OCI-LY3 (cell line): ENCODE measurements at regions not wholly inside any gene's neighbourhood (a gene's known extent, or its start where the extent isn't known, plus 50 kb on each side); places are given as distances from the start of the nearest gene placed in this dataset.

Experiments
- EZH2phosphoT487 ChIP-seq: fragments of 200-600 bp; shearing (Covaris generic); IDR thresholded peaks from 2 replicates; pipeline ENCODE4 v1.6.1; 2018; ENCODE audit warnings: antibody characterized with exemption, mixed run types, low read depth
- TF ChIP-seq, protein P1 (sequence below): fragments of 200-600, 300-600 bp; sonication (generic); IDR thresholded peaks from 2 replicates; pipeline ENCODE4 v1.5.1; 2014; ENCODE audit warnings: antibody characterized with exemption, low read length, low read depth

DNA sequence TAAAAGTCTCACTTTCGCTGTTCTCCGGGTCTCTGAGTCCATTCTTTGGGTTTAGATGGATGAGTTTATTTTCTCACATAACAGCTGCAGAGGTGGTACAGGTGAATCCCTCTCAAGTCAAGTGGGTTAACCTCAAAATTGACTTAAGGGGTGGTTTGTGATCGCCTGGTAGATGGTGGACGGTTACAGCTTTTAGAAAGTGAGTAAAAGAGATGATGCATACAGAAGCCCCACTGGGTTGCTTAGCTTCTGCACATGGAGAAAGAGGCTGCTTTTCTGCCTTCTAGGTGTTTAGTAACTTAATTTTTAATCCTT lies 146.7 kb downstream of the TRIM27 start:
- TF ChIP-seq, protein P1, sequence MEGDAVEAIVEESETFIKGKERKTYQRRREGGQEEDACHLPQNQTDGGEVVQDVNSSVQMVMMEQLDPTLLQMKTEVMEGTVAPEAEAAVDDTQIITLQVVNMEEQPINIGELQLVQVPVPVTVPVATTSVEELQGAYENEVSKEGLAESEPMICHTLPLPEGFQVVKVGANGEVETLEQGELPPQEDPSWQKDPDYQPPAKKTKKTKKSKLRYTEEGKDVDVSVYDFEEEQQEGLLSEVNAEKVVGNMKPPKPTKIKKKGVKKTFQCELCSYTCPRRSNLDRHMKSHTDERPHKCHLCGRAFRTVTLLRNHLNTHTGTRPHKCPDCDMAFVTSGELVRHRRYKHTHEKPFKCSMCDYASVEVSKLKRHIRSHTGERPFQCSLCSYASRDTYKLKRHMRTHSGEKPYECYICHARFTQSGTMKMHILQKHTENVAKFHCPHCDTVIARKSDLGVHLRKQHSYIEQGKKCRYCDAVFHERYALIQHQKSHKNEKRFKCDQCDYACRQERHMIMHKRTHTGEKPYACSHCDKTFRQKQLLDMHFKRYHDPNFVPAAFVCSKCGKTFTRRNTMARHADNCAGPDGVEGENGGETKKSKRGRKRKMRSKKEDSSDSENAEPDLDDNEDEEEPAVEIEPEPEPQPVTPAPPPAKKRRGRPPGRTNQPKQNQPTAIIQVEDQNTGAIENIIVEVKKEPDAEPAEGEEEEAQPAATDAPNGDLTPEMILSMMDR, result no peak
- no peak for TF ChIP-seq EZH2phosphoT487
